ENCODE measurements at regions not wholly inside any gene's neighbourhood (a gene's known extent, or its start where the extent isn't known, plus 50 kb on each side); places are given as distances from the start of the nearest gene placed in this dataset.

DNA sequence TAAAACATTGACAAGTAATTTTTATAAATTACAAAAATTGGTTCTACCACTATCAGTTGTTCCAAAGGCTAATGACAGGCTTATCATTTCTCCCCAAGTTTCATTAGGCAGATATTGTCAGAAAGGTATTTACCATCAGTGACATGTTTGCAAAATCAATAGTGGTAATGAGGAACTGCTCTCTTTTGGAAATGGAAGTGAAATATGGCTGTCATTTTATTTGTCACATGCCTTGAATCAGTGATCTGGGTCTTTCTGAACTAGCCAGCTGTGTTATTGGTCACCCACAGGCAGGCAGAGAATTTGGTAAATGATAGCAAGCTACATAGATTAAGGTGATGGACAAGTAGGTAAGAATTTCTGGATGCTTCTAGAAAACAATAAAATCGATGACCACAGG, 268.0 kb upstream of the ARHGEF26 start:
- no peaks in the 10 kb centered on the region for H3K27me3 ChIP-seq (ENCODE audit: control insufficient read depth, insufficient read depth, low read length)
- CTCF ChIA-PET = no interaction called here

GRCh38 chr3:153855772-153856171, 265.4 kb upstream of the ARHGEF26 start:
- no peaks in the 10 kb centered on the region for H3K27me3 ChIP-seq (ENCODE audit: control insufficient read depth, insufficient read depth, low read length)
- no peak overlapping the region for H3K4me3 ChIP-seq (ENCODE audit: low read depth in 2 of 2, low read length in 2 of 2)
- no peak for TF ChIP-seq POLR2AphosphoS5 (IDR thresholded peaks at IDR 0.05; ENCODE audit: low read depth, low read length)
- no peak; the same call in 1 of the 2 replicates for TF ChIP-seq CTCF (IDR thresholded peaks at IDR 0.05)
- TF ChIP-seq REST (IDR thresholded peaks at IDR 0.05; ENCODE audit: insufficient read depth in 1 of 2, low read depth in 2 of 2, low read length in 1 of 2) = no peak
- no peak for TF ChIP-seq TCF7L2 (IDR thresholded peaks at IDR 0.05; ENCODE audit: low read depth, low read length)
- TF ChIP-seq SIN3A (IDR thresholded peaks at IDR 0.05; ENCODE audit: borderline replicate concordance, insufficient read depth, low read depth, low read length) = no peak
- ATAC-seq = no peak
- no TSS peak for BruUV-seq (replicated peaks)
- ChIA-PET POLR2A (no interaction called here), CTCF (no interaction called here)
- no peaks in the 10 kb centered on the region for H3K36me3 ChIP-seq (ENCODE audit: control insufficient read depth, insufficient read depth, low read length)
- in situ Hi-C loops (cut with HindIII; ENCODE audit: low pct_unique_long_range_greater_than_20kb, low sequenced_read_pairs) (no loop called here), intact Hi-C loops (cut with micrococcal nuclease; ENCODE audit: unreplicated experiment) (no loop called here)
- H3K9me3 ChIP-seq (ENCODE audit: control insufficient read depth, insufficient read depth, low read depth, low read length) = no peaks in the 10 kb centered on the region
- DNase-seq (ENCODE audit: low read depth, low spot score) = no peak
- H3K27ac ChIP-seq (ENCODE audit: low read length) = no peak overlapping the region
- H3K4me1 ChIP-seq (ENCODE audit: control insufficient read depth, insufficient read depth, low read length) = no peaks in the 10 kb centered on the region

More for the DNA sequence above, 268.0 kb upstream of the ARHGEF26 start:
- Histone ChIP-seq H3K36me3 (ENCODE audit: control insufficient read depth, insufficient read depth, low read length) (no peaks in the 10 kb centered on the region), H3K4me1 (ENCODE audit: control insufficient read depth, insufficient read depth, low read length) (no peaks in the 10 kb centered on the region), H3K9me3 (ENCODE audit: control insufficient read depth, insufficient read depth, low read depth, low read length) (no peaks in the 10 kb centered on the region), H3K27ac (ENCODE audit: low read length) (no peak overlapping the region), H3K4me3 (ENCODE audit: low read depth in 2 of 2, low read length in 2 of 2) (no peak overlapping the region)
- in situ Hi-C loops (cut with HindIII; ENCODE audit: low pct_unique_long_range_greater_than_20kb, low sequenced_read_pairs) = no loop called here
- BruUV-seq (replicated peaks) = no TSS peak
- intact Hi-C loops (cut with micrococcal nuclease; ENCODE audit: unreplicated experiment) = no loop called here
- no peak for TF ChIP-seq REST (IDR thresholded peaks at IDR 0.05; ENCODE audit: insufficient read depth in 1 of 2, low read depth in 2 of 2, low read length in 1 of 2)
- TF ChIP-seq TCF7L2 (IDR thresholded peaks at IDR 0.05; ENCODE audit: low read depth, low read length) = no peak
- TF ChIP-seq POLR2AphosphoS5 (IDR thresholded peaks at IDR 0.05; ENCODE audit: low read depth, low read length) = no peak
- TF ChIP-seq CTCF (IDR thresholded peaks at IDR 0.05) = no peak
- TF ChIP-seq SIN3A (IDR thresholded peaks at IDR 0.05; ENCODE audit: borderline replicate concordance, insufficient read depth, low read depth, low read length) = no peak
- ATAC-seq (no peak), DNase-seq (ENCODE audit: low read depth, low spot score) (no peak)
- POLR2A ChIA-PET = no interaction called here

All from Panc1 (cell line).